ENCODE measurements at regions not wholly inside any gene's neighbourhood (a gene's known extent, or its start where the extent isn't known, plus 50 kb on each side); places are given as distances from the start of the nearest gene placed in this dataset.

DNA sequence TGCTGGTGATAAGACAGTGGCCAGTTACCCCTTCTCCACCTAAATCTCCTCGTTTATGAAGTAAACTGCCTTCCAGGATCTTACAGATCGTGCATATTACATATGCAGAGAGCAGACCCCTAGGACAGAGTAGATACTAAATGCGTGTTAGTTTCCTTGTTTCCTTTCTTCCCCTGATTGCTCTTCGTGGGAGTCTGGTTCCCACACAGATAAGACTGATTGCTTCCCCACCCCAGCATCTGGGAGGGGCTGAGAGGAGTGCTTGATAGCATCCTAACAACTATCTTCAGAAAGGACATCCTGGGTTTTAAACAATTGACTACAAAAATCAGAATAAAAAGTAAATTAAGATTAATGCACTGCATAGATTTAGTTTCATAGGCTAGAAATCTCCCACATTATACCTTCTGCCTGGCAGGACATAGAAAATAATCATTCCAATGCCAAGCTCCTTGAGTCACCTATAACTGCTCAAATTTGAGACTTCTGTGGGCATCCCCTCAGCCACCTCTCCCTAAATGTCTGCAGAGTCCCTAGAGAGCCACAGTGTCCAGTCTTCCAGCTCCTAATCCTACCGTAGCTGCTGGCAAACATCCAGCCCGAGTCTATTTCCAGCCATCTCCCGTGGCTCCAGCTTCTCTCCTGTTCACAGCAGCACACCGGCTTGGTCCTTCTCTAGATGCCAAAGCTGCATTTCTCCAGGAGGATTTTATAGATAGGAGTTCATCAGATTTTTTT, 128.3 kb downstream of the LRRC30 start:
- DNase-seq, result no peak

DNA sequence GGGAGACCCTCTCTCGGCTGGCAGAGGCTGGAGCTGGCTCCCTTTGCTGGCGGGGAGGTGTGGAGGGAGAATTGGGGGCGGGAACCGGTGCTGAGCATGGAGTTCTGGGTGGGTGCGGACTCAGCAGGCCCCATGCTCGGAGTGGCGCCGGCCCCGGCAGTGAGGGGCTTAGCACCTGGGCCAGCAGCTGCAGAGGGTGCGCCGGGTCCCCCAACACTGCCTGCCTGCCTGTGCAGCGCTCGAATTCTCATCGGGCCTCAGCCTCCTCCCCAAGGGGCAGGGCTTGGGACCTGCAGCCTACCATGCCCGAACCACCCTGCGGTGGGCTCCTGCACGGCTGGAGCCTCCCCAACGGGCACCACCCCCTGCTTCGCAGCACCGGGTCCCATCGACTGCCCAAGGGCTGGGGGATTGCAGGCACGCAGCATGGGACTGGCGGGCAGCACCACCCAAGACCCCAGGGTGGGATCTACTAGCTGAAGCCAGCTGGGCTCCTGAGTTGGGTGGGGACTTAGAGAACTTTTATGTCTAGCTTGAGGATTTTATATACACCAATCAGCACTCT, 129.8 kb downstream of the LRRC30 start:
- no peak for DNase-seq

- DNase-seq, result no peak
Measured at GRCh38 chr18:7363338-7363737, 132.4 kb downstream of the LRRC30 start.

DNA sequence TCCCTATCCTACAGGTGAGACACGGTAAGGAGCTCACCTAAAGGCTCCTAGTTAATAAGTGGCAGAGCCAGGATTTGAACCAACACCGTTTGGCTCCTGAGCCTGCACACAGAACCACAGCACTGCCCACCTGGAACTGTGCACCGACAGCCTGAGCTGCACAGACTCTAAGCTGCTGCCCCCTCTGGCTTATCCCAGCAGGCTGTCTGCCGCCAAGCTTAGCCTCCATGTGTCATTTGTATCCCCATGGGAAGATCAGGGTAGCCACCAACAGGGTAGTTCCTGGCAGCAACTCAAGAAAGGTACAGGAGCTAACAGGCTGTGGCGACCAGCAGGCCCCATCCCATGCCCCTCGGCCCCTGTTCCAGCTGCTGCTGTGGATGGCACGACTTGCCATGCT, 135.7 kb downstream of the LRRC30 start:
- no peak for DNase-seq

DNA sequence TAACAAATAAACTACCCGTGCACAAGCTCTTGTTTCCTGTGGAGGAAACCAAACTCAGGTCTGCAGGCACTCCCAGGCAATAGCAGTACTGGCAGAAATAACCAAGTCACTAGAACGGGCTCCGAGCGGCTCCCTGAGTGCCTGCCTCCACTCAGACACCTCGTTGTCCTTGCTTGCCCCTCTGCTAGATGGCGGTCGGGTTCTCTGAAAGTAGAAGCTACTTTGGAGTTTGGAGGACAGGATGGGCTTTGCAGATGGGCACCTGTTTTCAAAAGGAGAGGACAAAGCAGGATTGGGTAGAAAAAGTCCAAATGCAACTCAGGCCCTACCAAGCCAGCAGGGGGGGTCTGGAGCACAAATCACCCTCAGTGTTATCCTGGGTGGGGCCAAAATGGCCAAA, 136.4 kb downstream of the LRRC30 start:
- no peak for DNase-seq

- no peak for DNase-seq
Measured at GRCh38 chr18:7369006-7369405, 138.1 kb downstream of the LRRC30 start.

- no peak for DNase-seq
Measured at GRCh38 chr18:7370375-7370774, 139.5 kb downstream of the LRRC30 start.

GRCh38 chr18:7370802-7371201, 139.9 kb downstream of the LRRC30 start:
- DNase-seq, result no peak

DNA sequence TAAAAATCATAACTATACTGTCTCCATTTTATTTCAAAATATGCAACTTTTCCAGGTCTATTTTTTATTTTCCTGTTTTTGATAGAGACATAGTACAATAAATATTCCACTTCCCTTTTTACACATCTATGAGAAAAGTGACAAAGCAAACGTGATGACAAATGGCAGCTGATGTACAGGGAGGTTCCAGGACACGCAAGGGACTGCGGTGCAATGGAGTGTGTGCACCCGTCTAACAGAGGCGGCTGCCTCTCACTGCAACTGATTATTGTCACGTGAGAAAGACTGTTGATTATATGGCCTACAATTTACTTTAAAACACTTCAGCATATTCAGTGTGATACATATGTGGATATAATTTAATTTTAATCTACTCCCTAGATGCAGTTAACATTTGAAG, 142.6 kb downstream of the LRRC30 start:
- DNase-seq, result no peak

- DNase-seq, result no peak
Measured at GRCh38 chr18:7381307-7381706, 150.4 kb downstream of the LRRC30 start.

GRCh38 chr18:7382328-7383001, 151.6 kb downstream of the LRRC30 start:
- DNase-seq, result no peak

DNA sequence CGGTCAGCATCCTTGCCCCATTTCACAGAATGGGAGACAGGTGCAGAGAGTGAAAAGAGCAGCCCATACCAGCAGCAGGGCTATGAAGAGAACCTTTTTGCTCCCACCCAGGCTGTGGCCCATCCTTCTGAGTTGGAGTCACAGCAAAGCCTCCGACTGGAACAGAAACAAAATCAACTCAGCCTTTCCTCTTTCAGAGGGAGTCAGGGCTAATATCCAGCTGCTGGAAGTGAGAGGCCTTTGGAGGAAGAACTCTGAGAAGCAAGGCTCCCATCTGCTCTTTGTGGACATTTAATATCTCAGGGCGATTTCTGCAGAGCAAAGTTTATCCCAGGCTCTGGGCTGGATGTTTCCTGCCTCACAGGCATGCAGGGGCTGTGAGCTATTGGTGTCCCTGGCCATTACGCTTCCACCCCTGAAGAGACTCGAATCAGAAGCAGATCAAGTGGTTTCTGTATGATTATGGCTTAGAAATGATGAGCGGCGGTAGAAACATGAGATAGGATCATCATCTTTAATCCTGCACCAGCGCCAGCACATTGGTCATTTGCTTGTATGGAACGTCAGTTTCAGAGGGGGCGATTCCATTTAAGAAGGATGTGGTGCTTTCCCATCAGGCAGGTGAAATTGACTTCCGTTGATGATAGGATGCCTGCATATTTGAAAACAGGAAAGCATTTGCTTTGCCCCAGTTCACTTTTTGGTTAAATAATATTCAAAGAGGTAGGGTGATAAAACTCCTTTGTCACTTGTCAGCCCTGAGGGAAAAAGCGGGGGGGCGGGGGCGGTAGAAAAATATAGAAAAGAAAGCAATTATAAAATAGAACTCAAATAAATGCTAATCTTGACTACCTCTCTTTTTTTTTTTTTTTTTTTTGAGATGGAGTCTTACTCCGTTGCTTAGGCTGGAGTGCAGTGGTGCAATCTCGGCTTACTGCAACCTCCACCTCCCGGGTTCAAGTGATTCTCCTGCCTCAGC, 152.4 kb downstream of the LRRC30 start:
- no peak for DNase-seq

GRCh38 chr18:7388741-7389140, 157.9 kb downstream of the LRRC30 start:
- no peak for DNase-seq

GRCh38 chr18:7390731-7391492, 160.0 kb downstream of the LRRC30 start:
- DNase-seq, result no peak

DNA sequence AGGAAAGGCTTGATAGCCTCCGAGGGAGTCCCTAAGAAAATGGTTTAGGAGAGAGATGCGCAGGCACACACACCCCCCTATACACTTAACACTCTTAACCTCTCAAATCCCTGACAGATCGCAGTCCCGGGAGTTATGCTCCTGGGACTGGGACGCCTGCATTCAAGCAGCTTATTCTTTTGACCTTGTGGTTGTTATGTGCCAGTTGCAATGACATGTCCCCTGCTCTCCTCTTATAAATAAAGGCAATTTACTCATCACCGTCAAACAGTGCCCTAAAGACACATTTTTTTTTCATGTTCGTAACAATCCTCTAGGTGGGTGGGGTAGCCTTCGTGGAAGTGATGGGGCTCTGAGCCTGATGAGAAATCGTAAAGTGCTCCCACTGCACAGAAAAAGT, 162.2 kb downstream of the LRRC30 start:
- DNase-seq, result no peak

- no peak for DNase-seq
Measured at GRCh38 chr18:7394050-7394659, 163.3 kb downstream of the LRRC30 start.

DNA sequence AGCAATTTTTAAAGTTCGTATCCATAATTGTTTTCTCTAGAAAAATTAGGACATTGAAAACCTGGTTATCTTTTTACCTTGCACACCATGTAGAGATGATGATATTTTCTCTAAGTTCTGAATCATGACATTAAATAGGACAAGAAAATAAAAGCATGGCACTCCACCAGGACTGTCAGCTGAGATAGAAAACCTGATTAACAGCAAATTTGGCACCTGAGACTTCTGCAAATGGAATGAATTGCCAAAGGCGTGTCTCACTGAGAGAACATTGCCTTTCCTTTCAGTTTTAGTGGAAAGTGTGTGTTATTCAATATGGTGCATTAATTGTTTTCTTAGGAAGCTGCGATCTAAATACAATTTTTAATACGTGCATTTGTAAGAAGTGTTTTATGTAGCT, 164.7 kb downstream of the LRRC30 start:
- no peak for DNase-seq

- no peak for DNase-seq
Measured at GRCh38 chr18:7413906-7414305, 153.2 kb upstream of the PTPRM start.

DNA sequence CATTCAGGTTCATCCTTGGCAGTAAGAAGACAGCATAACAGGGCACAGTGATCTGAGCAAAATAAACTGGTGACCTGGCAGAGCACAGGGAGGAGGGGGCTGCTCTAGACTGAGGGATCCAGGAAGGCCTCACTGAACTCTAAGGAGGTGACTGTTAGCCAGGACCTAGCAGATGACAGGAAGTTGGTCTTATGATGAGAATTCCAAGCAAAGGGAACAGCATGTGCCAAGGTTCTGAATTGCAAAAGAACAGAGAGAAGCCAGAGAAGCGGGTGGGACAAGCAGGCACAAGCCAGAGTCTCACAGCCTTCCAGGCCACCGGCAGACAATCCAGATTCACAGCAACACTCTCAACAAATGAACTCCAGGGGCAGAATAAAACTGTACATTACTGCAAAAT, 152.7 kb upstream of the PTPRM start:
- DNase-seq, result peak; percentile 3

DNA sequence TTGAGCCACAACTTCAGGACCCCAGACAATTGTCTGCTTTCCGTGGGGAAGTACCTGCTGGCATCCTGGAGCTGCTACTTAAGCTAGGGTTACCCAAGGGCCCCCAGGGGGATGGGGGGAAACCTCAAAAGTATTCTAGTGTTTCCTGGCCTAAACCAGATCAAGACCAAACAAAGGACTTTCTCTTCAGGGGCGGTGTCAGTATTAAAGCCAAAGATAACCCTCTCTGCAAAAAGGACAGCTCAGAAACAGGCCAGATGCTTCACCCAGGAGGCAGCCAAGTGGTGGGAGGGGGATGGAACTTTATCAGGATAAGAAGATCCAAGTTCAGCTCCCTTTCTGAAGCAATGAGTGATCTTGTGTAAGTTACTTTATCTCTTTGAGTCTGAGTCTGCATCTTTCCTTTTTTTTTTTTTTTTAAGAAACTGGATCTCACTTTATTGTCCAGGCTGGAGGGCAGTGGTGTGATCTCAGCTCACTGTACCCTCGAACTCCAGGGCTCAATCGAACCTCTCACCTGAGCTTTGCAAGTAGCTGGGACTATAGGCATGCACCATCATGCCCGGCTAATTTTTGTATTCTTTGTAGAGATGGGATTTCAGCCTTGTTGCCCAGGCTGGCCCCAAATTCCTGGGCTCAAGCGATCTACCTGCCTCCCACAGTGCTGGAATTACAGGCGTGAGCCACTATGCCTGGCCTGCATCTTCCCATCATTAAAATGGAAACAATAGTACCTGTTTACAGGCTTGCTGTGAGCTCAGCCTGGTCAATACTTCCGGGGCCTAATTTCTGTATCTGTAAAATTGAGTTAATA, 151.8 kb upstream of the PTPRM start:
- no peak for DNase-seq

GRCh38 chr18:7417727-7418126, 149.4 kb upstream of the PTPRM start:
- DNase-seq, result peak; percentile 86
